ENCODE measurements at regions not wholly inside any gene's neighbourhood (a gene's known extent, or its start where the extent isn't known, plus 50 kb on each side); places are given as distances from the start of the nearest gene placed in this dataset.
A peak's percentile ranks its signal among the peaks of the same experiment; 100 is the strongest.

DNA sequence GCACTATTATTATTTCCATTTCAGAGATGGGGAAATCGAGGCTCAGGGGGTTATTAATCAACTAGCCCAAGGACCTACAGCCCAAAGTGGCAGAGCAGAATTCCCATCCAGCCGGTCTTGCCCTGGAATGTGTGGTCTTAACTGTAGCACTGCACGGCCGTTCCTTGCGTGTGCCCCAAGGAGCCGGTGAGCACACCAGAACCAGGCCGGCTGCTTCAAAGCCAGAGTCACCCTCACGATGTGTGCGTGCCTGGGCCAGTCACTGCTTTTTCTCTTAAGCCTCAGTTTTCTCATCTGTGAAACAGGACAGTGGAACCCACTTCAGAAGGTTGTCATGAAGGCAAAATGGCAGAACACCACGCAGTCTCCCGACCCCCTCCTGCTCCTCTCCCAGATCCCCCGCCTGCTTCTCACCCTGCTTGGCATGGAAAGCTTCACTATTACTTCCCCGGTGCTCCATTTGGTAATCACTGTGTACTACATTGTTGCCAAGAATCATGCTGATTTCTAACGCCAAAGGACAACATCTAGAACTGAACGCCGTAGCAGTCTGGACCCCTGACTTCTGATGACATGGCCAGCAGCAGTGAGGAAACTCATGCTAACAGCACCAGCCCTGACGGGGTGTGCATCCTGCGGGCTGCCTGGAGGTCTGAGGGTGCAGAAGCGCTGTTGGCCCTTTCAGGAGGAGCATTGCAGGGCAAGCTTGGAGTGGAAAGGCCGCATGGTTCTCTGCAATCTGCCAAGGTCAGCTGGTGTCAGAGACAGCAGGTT, 106.8 kb upstream of the B3GAT1 start:
- TF ChIP-seq, protein P1, sequence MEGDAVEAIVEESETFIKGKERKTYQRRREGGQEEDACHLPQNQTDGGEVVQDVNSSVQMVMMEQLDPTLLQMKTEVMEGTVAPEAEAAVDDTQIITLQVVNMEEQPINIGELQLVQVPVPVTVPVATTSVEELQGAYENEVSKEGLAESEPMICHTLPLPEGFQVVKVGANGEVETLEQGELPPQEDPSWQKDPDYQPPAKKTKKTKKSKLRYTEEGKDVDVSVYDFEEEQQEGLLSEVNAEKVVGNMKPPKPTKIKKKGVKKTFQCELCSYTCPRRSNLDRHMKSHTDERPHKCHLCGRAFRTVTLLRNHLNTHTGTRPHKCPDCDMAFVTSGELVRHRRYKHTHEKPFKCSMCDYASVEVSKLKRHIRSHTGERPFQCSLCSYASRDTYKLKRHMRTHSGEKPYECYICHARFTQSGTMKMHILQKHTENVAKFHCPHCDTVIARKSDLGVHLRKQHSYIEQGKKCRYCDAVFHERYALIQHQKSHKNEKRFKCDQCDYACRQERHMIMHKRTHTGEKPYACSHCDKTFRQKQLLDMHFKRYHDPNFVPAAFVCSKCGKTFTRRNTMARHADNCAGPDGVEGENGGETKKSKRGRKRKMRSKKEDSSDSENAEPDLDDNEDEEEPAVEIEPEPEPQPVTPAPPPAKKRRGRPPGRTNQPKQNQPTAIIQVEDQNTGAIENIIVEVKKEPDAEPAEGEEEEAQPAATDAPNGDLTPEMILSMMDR (IDR thresholded peaks at IDR 0.05) = no peak
- TF ChIP-seq POLR2A (IDR thresholded peaks at IDR 0.05) (no peak), POLR2AphosphoS5 (IDR thresholded peaks at IDR 0.05) (no peak), EP300 (IDR thresholded peaks at IDR 0.05) (no peak)
- Histone ChIP-seq H3K36me3 (no peaks in the 10 kb centered on the region), H3K27me3 (no peaks in the 10 kb centered on the region), H3K4me1 (no peaks in the 10 kb centered on the region), H3K4me3 (no peak overlapping the region), H3K27ac (no peak overlapping the region), H3K9me3 (no peaks in the 10 kb centered on the region)
- DNase-seq = peak; percentile 32
- 93 to 94% methylated on average over 20 of the region's 20 CpGs for WGBS, 2 donors
- intact Hi-C loops (cut with DNase I) = no loop called here

DNA sequence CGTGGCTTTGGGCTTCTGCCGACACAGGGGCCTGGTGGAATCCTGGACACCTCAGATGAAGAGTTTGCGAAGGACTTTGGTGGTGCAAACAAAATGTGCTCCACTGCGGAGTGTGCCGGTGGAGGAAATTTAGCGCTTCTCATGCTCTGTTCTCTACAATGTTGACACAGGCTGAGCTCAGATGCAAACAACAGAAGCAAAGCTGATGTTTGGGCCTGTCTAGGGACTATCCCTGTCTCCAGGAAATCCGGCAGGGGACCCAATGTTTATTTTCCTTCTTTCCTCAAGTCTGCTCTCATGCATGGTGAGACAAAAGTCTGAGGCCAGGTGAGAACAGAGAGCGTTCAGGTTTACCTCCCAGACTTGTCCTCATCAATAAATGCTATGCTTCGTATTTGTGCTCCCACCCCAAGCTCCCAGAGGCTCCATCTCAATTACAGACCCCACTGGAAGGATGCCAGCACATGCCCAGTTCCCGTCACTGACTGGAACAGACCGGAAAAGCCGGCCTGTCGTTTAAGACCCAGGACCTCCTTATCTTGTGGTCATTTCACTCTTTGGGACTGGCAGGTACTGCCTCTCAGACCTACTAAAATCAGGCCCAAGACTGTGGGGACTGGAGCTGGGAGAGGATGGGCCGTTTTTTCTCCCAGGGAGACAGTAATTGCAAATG, 105.7 kb upstream of the B3GAT1 start:
- Histone ChIP-seq H3K4me3 (no peak overlapping the region), H3K4me1 (no peaks in the 10 kb centered on the region), H3K27ac (no peak overlapping the region), H3K27me3 (no peaks in the 10 kb centered on the region), H3K9me3 (no peaks in the 10 kb centered on the region), H3K36me3 (no peaks in the 10 kb centered on the region)
- DNase-seq = peak; percentile 32
- WGBS, 2 donors = 72 to 83% methylated on average over 14 of the region's 14 CpGs
- intact Hi-C loops (cut with DNase I) = no loop called here
- TF ChIP-seq POLR2A (IDR thresholded peaks at IDR 0.05) = no peak
- no peak for TF ChIP-seq POLR2AphosphoS5 (IDR thresholded peaks at IDR 0.05)
- no peak for TF ChIP-seq EP300 (IDR thresholded peaks at IDR 0.05)
- TF ChIP-seq, protein P1 (IDR thresholded peaks at IDR 0.05) = no peak

DNA sequence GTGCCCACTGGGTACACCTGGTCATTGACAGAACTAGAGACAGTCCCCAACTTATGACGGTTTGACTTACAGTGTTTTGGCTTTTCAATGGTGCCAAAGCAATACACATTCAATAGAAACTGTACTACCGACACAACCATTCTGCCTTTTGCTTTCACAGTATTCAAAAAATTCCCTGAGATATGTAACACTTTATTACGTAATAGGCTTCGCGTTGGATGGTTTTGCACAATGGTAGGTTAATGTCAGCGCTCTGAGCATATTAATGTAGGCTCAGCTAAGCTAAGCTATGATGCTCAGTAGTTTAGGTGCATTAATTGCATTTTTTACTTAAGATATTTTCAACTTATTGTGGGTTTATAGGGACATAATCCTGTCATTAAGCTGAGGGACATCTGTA, 105.1 kb upstream of the B3GAT1 start:
- no peaks in the 10 kb centered on the region for H3K4me1 ChIP-seq
- H3K36me3 ChIP-seq = no peaks in the 10 kb centered on the region
- no peak overlapping the region for H3K27ac ChIP-seq
- no peak overlapping the region for H3K4me3 ChIP-seq
- intact Hi-C loops (cut with DNase I) = no loop called here
- no peak for DNase-seq
- TF ChIP-seq POLR2A (IDR thresholded peaks at IDR 0.05) (no peak), POLR2AphosphoS5 (IDR thresholded peaks at IDR 0.05) (no peak), EP300 (IDR thresholded peaks at IDR 0.05) (no peak)
- TF ChIP-seq, protein P1 (IDR thresholded peaks at IDR 0.05) = no peak
- H3K27me3 ChIP-seq = peaks cover 0 to 2% (median 0%) of the 10 kb centered on the region in 3 donors
- H3K9me3 ChIP-seq = no peaks in the 10 kb centered on the region
- WGBS, 2 donors = 93% methylated on average over 6 of the region's 6 CpGs

DNA sequence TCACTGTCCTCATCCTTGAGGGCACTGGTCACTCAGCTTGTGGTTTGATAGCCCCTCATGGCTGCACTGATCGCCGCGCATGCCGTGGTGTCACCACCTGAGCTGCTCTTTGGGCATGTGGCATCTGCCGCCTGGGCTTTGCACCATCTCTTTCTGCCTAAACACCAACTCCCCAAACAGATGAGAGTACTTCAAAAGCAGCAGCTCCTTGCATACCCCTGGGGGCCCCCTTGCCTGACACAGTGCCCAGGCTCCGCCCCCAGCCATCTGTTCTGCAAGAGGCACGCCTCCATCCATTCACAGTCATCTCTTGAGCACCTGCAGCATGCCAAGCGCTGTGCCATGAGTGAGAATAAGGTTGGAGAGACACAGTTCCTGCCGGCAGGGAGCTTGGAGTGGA, 104.5 kb upstream of the B3GAT1 start:
- H3K4me3 ChIP-seq = no peak overlapping the region
- H3K36me3 ChIP-seq = no peaks in the 10 kb centered on the region
- peaks cover 0 to 4% (median 0%) of the 10 kb centered on the region in 3 donors for H3K27me3 ChIP-seq
- intact Hi-C loops (cut with DNase I) = no loop called here
- no peak for TF ChIP-seq POLR2A (IDR thresholded peaks at IDR 0.05)
- TF ChIP-seq, protein P1 (IDR thresholded peaks at IDR 0.05) = no peak
- no peak for TF ChIP-seq POLR2AphosphoS5 (IDR thresholded peaks at IDR 0.05)
- no peak for TF ChIP-seq EP300 (IDR thresholded peaks at IDR 0.05)
- no peaks in the 10 kb centered on the region for H3K4me1 ChIP-seq
- 75 to 76% methylated on average over 9 of the region's 9 CpGs for WGBS, 2 donors
- peak; percentile 40 for DNase-seq
- no peaks in the 10 kb centered on the region for H3K9me3 ChIP-seq
- H3K27ac ChIP-seq = no peak overlapping the region

Data from sigmoid colon (tissue), 6 donors.